ENCODE measurements at regions not wholly inside any gene's neighbourhood (a gene's known extent, or its start where the extent isn't known, plus 50 kb on each side); places are given as distances from the start of the nearest gene placed in this dataset.
A peak's percentile ranks its signal among the peaks of the same experiment; 100 is the strongest.

DNA sequence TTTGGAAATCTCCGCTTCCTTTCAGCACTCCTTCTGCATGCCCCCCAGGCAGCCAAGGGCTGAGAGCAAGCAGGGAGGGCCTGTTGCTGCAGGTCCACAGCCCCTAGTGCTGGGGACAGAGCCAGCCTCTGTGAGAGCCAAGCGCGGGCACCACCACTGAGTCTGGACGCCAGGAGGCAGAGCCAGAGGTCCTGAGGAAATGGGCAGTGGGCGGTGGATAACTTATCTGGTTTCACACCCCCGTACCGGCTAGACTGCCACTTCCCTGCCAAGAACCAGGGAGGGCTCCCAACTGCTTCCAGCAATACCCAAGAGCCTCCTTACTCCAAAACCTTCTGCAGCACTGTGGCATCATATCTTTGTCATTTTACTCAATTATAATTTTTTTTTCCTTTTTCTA lies 141.6 kb upstream of the IGF1R start:
- no peaks in the 10 kb centered on the region for H3K36me3 ChIP-seq (replicated peaks)
- no peak overlapping the region for H3K4me3 ChIP-seq
- no peak for DNase-seq (ENCODE audit: low spot score in 2 of 2)
- peaks cover 4% of the 10 kb centered on the region; the same call in 1 of the 2 replicates for H3K9me3 ChIP-seq
- in situ Hi-C loops (cut with MboI; ENCODE audit: low sequenced_read_pairs) = no loop called here
- no peaks in the 10 kb centered on the region for H3K4me1 ChIP-seq
- peaks cover 37% of the 10 kb centered on the region for H3K27me3 ChIP-seq (ENCODE audit: low read depth)

DNA sequence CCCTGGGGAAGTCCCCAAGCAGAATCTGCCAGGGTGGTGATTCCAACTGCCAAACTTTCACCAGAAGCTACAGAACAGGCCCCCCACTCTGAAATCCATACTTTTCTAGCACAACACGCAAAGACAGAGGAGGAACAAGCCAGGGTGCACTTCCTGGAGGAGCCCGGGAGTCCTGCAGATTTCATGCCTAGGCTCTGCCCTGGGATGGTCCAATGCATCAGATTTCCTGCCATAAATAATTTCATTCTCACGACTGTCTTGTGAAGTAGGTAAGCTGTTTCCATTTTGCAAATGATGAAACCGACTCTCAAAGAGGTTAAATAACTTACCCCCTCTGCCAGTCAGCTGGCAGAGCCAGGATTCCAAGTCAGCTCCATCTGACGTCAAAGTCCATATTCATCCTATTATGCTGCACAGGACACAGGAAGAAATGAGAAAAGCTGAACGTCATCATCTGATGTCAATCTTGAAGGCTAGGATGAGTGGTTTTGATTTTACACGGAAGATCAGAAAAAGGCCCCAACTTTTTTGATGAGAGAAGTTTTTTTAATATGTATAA lies 134.8 kb upstream of the IGF1R start:
- H3K4me3 ChIP-seq = no peak overlapping the region

DNA sequence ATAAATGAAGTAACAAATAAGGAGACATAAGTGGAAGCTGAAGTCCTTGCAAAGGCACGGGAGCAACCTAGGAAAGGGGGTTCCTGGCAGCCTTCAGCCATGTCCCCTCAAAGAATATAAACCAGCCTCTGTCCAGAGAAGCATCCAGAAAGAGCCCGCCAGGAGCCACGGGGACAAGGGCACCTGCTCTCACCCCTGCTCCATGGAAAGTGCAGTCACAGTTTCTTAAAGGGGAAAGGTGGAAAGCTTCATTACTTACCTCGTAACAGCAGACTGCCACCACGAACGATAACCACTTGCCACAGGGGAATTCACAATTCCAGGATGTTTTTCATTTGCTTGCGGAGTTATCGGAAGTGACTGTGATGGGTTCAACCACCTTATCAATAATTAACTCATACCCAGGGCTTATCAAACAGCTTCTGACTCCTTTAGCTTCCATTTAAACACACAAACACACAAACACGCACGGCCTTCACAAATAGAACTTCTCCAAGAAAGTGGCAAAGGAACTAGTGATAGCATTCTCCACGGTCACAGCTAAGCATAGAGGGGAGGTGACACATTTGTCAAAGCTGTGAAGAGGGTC lies 134.2 kb upstream of the IGF1R start:
- H3K36me3 ChIP-seq (replicated peaks) = no peaks in the 10 kb centered on the region
- DNase-seq (ENCODE audit: low spot score in 2 of 2) = no peak
- in situ Hi-C loops (cut with MboI; ENCODE audit: low sequenced_read_pairs) = no loop called here
- no peaks in the 10 kb centered on the region for H3K27me3 ChIP-seq (ENCODE audit: low read depth)
- peaks cover 4% of the 10 kb centered on the region; the same call in 1 of the 2 replicates for H3K9me3 ChIP-seq
- H3K4me3 ChIP-seq = no peak overlapping the region
- no peaks in the 10 kb centered on the region for H3K4me1 ChIP-seq

More for the DNA sequence above, 134.8 kb upstream of the IGF1R start:
- H3K9me3 ChIP-seq = peaks cover 4% of the 10 kb centered on the region; the same call in 1 of the 2 replicates
- in situ Hi-C loops (cut with MboI; ENCODE audit: low sequenced_read_pairs) = no loop called here
- no peak for DNase-seq (ENCODE audit: low spot score in 2 of 2)
- no peaks in the 10 kb centered on the region; the same call in 1 of the 2 replicates for H3K27me3 ChIP-seq (ENCODE audit: low read depth)
- no peaks in the 10 kb centered on the region for H3K36me3 ChIP-seq (replicated peaks)
- no peaks in the 10 kb centered on the region for H3K4me1 ChIP-seq

DNA sequence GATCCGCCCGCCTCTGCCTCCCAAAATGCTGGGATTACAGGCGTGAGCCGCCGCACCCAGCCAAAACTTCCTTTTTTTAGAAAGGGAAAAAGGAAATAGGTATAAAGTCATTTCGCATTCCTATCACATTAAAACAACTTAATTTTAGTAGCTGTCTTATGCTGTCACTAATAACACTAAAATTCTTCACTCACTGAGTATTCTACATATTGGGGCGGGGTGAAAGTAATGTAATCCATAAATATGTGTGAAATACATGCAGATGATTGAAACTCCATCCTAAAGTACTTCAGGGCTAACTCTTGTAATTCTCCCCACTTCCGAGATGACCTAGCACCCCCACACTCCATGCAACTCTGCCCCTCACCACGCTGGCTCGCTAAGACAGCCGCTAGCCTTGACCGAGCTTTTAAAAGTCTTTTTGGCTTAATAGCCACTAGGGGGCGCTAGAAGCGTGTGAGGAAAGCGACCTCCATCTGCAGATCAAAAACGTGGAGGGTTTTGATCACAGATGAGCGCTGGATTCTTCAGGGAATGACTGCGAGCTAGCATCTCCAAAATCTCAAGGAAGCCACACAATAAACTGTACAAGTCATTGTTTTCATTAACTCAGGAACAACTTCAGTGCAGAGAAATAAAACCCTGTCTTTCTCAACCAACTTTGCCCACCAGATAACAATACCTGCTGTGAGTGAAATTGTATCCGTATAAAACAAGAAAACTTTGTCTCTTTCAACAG lies 129.3 kb upstream of the IGF1R start:
- in situ Hi-C loops (cut with MboI; ENCODE audit: low sequenced_read_pairs) = no loop called here
- DNase-seq (ENCODE audit: low spot score in 2 of 2) = peak; percentile 53 to 67
- Histone ChIP-seq H3K9me3 (no peaks in the 10 kb centered on the region), H3K27me3 (ENCODE audit: low read depth) (no peaks in the 10 kb centered on the region), H3K4me1 (peaks cover 3% of the 10 kb centered on the region; the same call in 1 of the 2 replicates), H3K4me3 (no peak overlapping the region), H3K36me3 (replicated peaks) (no peaks in the 10 kb centered on the region)

- in situ Hi-C loops (cut with MboI; ENCODE audit: low sequenced_read_pairs) = loop anchor here (10.0 kb wide), 1 partner anchor 115 kb away; no protein-coding TSS in a partner anchor
Measured at GRCh38 chr15:98519767-98520550, 128.4 kb upstream of the IGF1R start.

GRCh38 chr15:98522127-98522526 lies 126.2 kb upstream of the IGF1R start:
- Histone ChIP-seq H3K36me3 (replicated peaks) (no peaks in the 10 kb centered on the region), H3K9me3 (no peaks in the 10 kb centered on the region), H3K4me3 (no peak overlapping the region), H3K4me1 (peaks cover 3% of the 10 kb centered on the region; the same call in 1 of the 2 replicates), H3K27me3 (ENCODE audit: low read depth) (no peaks in the 10 kb centered on the region)
- in situ Hi-C loops (cut with MboI; ENCODE audit: low sequenced_read_pairs) = loop anchor here (10.0 kb wide), 1 partner anchor 113 kb away; no protein-coding TSS in a partner anchor
- no peak for DNase-seq (ENCODE audit: low spot score in 2 of 2)

More at GRCh38 chr15:98519767-98520550, 128.4 kb upstream of the IGF1R start:
- no peak for DNase-seq (ENCODE audit: low spot score in 2 of 2)
- H3K4me3 ChIP-seq = no peak overlapping the region
- H3K4me1 ChIP-seq = peaks cover 3% of the 10 kb centered on the region; the same call in 1 of the 2 replicates
- no peaks in the 10 kb centered on the region for H3K9me3 ChIP-seq
- no peaks in the 10 kb centered on the region for H3K36me3 ChIP-seq (replicated peaks)
- no peaks in the 10 kb centered on the region for H3K27me3 ChIP-seq (ENCODE audit: low read depth)

DNA sequence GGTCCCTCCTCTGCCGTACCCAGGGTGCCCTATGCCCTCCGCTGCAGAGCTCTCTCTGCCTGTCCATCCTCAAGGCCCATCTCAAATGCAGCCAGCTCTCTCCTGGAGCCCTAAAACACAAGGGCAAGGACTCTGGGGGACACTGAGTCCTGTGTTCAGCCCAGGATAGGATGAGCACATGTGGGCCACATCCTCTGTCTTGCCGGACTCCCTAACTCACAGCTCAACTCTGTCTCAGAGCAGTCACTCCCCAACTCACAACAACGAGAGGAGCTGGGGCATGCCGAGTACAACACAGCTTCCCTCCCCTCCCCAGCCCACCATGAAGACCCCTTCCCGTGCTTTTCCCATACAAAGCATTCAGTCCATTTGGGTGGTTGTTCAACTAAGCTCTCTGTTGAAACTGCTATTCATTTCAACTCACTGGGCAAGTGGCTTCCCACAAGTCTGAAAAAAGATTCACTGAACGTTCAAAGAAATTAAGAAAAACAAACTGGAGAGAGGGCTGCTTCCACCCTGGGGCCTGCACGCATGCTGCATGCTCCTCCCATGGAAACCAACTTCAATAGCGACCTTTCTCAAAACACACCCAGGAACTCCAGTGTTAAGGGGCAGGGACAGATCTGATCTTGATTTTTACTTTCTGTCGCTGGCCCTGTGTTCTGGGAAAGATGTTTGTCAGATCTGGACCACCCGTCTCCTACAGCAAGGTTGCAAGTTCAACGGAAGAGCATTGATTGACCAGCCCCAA lies 124.3 kb upstream of the IGF1R start:
- H3K27me3 ChIP-seq (ENCODE audit: low read depth) = peaks cover 10% of the 10 kb centered on the region
- in situ Hi-C loops (cut with MboI; ENCODE audit: low sequenced_read_pairs) = loop anchor here (10.0 kb wide), 1 partner anchor 111 kb away; no protein-coding TSS in a partner anchor
- H3K4me3 ChIP-seq = no peak overlapping the region
- no peaks in the 10 kb centered on the region for H3K9me3 ChIP-seq
- H3K36me3 ChIP-seq (replicated peaks) = no peaks in the 10 kb centered on the region
- no peak for DNase-seq (ENCODE audit: low spot score in 2 of 2)
- peaks cover 3% of the 10 kb centered on the region; the same call in 1 of the 2 replicates for H3K4me1 ChIP-seq

GRCh38 chr15:98524838-98525660 lies 123.3 kb upstream of the IGF1R start:
- no peaks in the 10 kb centered on the region for H3K9me3 ChIP-seq
- no peaks in the 10 kb centered on the region for H3K4me1 ChIP-seq
- H3K27me3 ChIP-seq (ENCODE audit: low read depth) = peaks cover 20% of the 10 kb centered on the region
- H3K4me3 ChIP-seq = no peak overlapping the region
- DNase-seq (ENCODE audit: low spot score in 2 of 2) = no peak
- no peaks in the 10 kb centered on the region for H3K36me3 ChIP-seq (replicated peaks)
- in situ Hi-C loops (cut with MboI; ENCODE audit: low sequenced_read_pairs) = loop anchor here (10.0 kb wide), 1 partner anchor 110 kb away; no protein-coding TSS in a partner anchor

DNA sequence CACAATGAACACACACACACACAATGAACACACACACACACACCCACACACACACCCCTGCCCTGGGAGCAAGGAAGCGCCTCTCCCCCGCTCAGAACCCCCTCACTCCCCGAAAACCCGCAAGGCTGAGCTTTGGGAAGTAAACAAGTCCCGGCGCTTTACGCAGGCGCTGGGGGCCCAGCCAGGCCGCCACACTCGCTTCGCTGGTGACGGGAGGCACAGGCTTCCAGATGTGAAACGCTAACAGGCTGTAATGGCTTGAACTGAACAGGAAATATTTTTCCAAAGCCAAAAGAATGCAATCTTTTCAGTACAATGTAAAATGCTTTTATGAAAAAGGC lies 122.7 kb upstream of the IGF1R start:
- Histone ChIP-seq H3K9me3 (no peaks in the 10 kb centered on the region), H3K4me1 (no peaks in the 10 kb centered on the region), H3K36me3 (replicated peaks) (no peaks in the 10 kb centered on the region), H3K27me3 (ENCODE audit: low read depth) (peaks cover 21% of the 10 kb centered on the region), H3K4me3 (no peak overlapping the region)
- DNase-seq (ENCODE audit: low spot score in 2 of 2) = no peak
- in situ Hi-C loops (cut with MboI; ENCODE audit: low sequenced_read_pairs) = loop anchor here (10.0 kb wide), 1 partner anchor 109 kb away; no protein-coding TSS in a partner anchor

GRCh38 chr15:98526094-98526493 lies 122.2 kb upstream of the IGF1R start:
- H3K27me3 ChIP-seq (ENCODE audit: low read depth) = peaks cover 21% of the 10 kb centered on the region
- no peaks in the 10 kb centered on the region for H3K4me1 ChIP-seq
- in situ Hi-C loops (cut with MboI; ENCODE audit: low sequenced_read_pairs) = loop anchor here (10.0 kb wide), 1 partner anchor 109 kb away; no protein-coding TSS in a partner anchor
- no peak for DNase-seq (ENCODE audit: low spot score in 2 of 2)
- H3K4me3 ChIP-seq = no peak overlapping the region
- no peaks in the 10 kb centered on the region for H3K9me3 ChIP-seq
- H3K36me3 ChIP-seq (replicated peaks) = no peaks in the 10 kb centered on the region

DNA sequence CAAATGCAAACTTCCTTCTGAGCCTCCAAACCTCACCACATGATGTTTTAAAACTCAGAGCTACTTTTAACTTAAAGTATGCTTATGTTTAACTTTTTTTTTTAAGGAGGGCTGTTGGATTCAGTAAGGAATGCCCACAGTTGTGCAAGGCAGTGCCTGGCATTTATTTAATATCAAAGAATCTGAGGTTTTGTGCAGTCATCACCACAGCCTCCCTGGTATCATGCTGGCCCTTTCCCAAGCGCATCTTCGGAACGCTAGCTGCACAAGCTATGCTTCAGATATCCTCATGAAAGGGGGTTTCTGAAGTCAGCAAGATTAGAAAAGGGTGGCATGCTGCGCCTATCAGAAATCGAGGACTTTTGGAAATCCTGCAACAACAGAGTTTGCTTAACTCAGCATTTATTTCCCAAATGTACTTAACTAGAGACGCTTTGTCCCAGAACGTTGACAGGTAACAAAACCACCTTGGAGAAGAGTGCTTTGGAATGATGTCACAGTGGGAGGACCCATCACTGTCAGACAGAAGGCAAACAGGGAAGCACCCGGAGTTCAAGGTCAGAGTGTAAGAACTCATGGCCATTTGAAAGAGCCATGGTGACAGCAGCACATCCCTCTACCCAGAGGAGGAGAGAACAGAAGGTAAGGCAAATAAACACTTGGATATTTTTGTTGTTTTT lies 120.2 kb upstream of the IGF1R start:
- Histone ChIP-seq H3K9me3 (no peaks in the 10 kb centered on the region), H3K27me3 (ENCODE audit: low read depth) (peaks cover 25% of the 10 kb centered on the region), H3K4me3 (no peak overlapping the region), H3K36me3 (replicated peaks) (no peaks in the 10 kb centered on the region), H3K4me1 (no peaks in the 10 kb centered on the region)
- in situ Hi-C loops (cut with MboI; ENCODE audit: low sequenced_read_pairs) = loop anchor here (10.0 kb wide), 1 partner anchor 107 kb away; no protein-coding TSS in a partner anchor
- DNase-seq (ENCODE audit: low spot score in 2 of 2) = no peak

Data from HAP-1 (cell line).